ENCODE measurements at regions not wholly inside any gene's neighbourhood (a gene's known extent, or its start where the extent isn't known, plus 50 kb on each side); places are given as distances from the start of the nearest gene placed in this dataset.
"Not testable (repeated sequence)": the region's sequence is repeated elsewhere in the genome, so short reads cannot be mapped to it uniquely, and the experiment has no call there.

DNA sequence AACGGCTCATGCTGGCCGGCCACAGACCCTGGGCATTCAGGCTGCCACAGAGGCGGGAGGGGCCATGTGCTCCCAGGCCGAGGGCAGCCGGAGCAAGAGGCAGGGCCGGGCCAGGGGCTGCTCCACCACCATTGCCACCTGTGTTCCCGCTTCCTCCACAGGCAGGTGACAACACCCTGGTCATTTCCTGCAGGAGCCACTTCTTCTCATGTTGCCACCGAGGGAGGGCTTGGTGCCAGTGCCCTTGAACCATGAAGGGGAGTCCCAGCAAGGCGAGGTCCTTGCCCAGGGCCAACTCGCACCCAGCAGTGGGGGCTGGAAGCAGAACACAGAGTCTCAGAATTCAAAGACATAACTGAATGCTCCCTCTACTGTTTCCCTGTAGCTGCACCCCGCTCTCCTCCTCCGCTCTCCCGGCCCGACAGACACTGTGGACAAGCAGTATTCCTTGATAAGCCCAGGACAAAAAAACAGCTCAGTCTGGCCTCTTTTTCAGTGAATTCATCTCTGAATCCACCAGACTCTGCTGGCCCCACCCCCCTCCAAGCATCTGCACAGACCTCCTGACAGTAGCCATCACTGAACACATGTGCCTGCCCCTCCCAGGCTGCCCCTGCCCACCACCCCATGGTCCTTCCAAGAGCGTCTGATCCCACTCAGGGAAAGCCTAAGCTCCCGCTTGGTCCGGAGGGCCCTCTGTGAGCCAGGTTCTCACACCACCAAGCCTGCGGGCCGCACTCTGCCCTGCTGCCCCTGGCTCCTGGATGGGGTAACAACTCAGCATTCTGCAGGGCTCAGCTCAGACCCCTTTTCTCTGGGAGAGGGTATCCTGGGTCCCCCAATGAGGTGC is 1074.9 kb downstream of the RPIA start:
- H3K4me3 Mint-ChIP-seq (ENCODE audit: unreplicated experiment); FAIRE-seq; H2AFZ ChIP-seq (ENCODE audit: low read depth, low read length); H3K27me3 ChIP-seq (ENCODE audit: insufficient read depth, low read length); H3K27ac ChIP-seq (ENCODE audit: low read depth, low read length); H3K36me3 Mint-ChIP-seq (ENCODE audit: low read depth, unreplicated experiment); H3K4me1 Mint-ChIP-seq (ENCODE audit: low read depth, unreplicated experiment); H3K79me2 ChIP-seq (ENCODE audit: insufficient read depth, low read length); H3K4me3 ChIP-seq (ENCODE audit: insufficient read depth, low read depth, low read length); H3K9ac ChIP-seq (ENCODE audit: low read length); H3K27ac Mint-ChIP-seq (ENCODE audit: unreplicated experiment); H3K36me3 ChIP-seq (ENCODE audit: insufficient read depth, low read length); DNase-seq (ENCODE audit: low read depth); H4K20me1 ChIP-seq (ENCODE audit: insufficient read depth, low read length); H3K4me2 ChIP-seq (ENCODE audit: low read length); H3K4me1 ChIP-seq (ENCODE audit: insufficient read depth, low read length); H3K27me3 Mint-ChIP-seq (ENCODE audit: low read depth, unreplicated experiment): not testable (repeated sequence)
- H3K9me3 Mint-ChIP-seq (ENCODE audit: unreplicated experiment), result peaks cover 26% of the 10 kb centered on the region
- peaks cover 14% of the 10 kb centered on the region for H3K9me3 ChIP-seq (ENCODE audit: insufficient read depth, low read depth, low read length)

DNA sequence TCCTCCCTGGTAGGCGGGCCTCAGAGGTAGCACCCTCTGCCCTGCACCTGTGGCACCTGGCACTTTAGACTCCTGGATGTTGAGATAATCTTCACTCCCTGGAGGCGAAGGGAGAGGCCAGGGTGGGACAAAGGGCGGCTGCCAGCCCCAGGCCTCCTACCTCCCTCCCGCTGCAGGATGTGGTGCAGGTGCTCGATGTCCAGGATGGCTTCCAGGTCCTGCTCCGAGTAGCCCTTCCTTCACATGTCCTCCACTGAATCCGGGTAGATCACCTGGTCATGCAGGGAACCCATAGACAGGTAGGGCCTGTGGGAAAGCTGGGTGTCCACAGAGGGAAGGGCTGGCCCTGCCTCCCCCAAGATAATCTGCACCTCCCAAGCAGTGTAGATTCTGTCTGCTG is 1075.6 kb downstream of the RPIA start:
- H3K9me3 Mint-ChIP-seq (ENCODE audit: unreplicated experiment), result peaks cover 30% of the 10 kb centered on the region
- not testable (repeated sequence) for H3K9ac ChIP-seq (ENCODE audit: low read length); DNase-seq (ENCODE audit: low read depth); H3K36me3 Mint-ChIP-seq (ENCODE audit: low read depth, unreplicated experiment); H3K27ac ChIP-seq (ENCODE audit: low read depth, low read length); H3K4me1 Mint-ChIP-seq (ENCODE audit: low read depth, unreplicated experiment); H3K27ac Mint-ChIP-seq (ENCODE audit: unreplicated experiment); H3K4me1 ChIP-seq (ENCODE audit: insufficient read depth, low read length); H2AFZ ChIP-seq (ENCODE audit: low read depth, low read length); H3K4me2 ChIP-seq (ENCODE audit: low read length); H3K27me3 ChIP-seq (ENCODE audit: insufficient read depth, low read length); H3K27me3 Mint-ChIP-seq (ENCODE audit: low read depth, unreplicated experiment); H3K4me3 ChIP-seq (ENCODE audit: insufficient read depth, low read depth, low read length); H3K36me3 ChIP-seq (ENCODE audit: insufficient read depth, low read length); H3K79me2 ChIP-seq (ENCODE audit: insufficient read depth, low read length); H3K4me3 Mint-ChIP-seq (ENCODE audit: unreplicated experiment); H4K20me1 ChIP-seq (ENCODE audit: insufficient read depth, low read length); FAIRE-seq
- H3K9me3 ChIP-seq (ENCODE audit: insufficient read depth, low read depth, low read length), result peaks cover 14% of the 10 kb centered on the region

GRCh38 chr2:89767572-89768435 is 1076.3 kb downstream of the RPIA start:
- Histone ChIP-seq H3K4me3 (ENCODE audit: insufficient read depth, low read depth, low read length) (no peak overlapping the region), H3K4me1 (ENCODE audit: insufficient read depth, low read length) (no peaks in the 10 kb centered on the region), H3K27me3 (ENCODE audit: insufficient read depth, low read length) (peaks cover 5% of the 10 kb centered on the region), H3K9me3 (ENCODE audit: insufficient read depth, low read depth, low read length) (peaks cover 12% of the 10 kb centered on the region), H3K9ac (ENCODE audit: low read length) (no peak overlapping the region), H3K79me2 (ENCODE audit: insufficient read depth, low read length) (no peaks in the 10 kb centered on the region), H3K27ac (ENCODE audit: low read depth, low read length) (no peak overlapping the region), H3K4me2 (ENCODE audit: low read length) (no peak overlapping the region), H4K20me1 (ENCODE audit: insufficient read depth, low read length) (no peaks in the 10 kb centered on the region), H3K36me3 (ENCODE audit: insufficient read depth, low read length) (no peaks in the 10 kb centered on the region), H2AFZ (ENCODE audit: low read depth, low read length) (no peak overlapping the region)
- H3K36me3 Mint-ChIP-seq (ENCODE audit: low read depth, unreplicated experiment), result no peaks in the 10 kb centered on the region
- peaks cover 33% of the 10 kb centered on the region for H3K9me3 Mint-ChIP-seq (ENCODE audit: unreplicated experiment)
- H3K27me3 Mint-ChIP-seq (ENCODE audit: low read depth, unreplicated experiment), result no peaks in the 10 kb centered on the region
- no peak overlapping the region for H3K4me3 Mint-ChIP-seq (ENCODE audit: unreplicated experiment)
- TF ChIP-seq EZH2 (IDR thresholded peaks at IDR 0.05; ENCODE audit: insufficient read depth, low read length), result peak; percentile 43
- no peak for TF ChIP-seq CTCF (IDR thresholded peaks at IDR 0.05; ENCODE audit: insufficient read depth, low read depth, low read length)
- DNase-seq (ENCODE audit: low read depth) (no peak), FAIRE-seq (no peak)
- H3K4me1 Mint-ChIP-seq (ENCODE audit: low read depth, unreplicated experiment), result no peaks in the 10 kb centered on the region
- H3K27ac Mint-ChIP-seq (ENCODE audit: unreplicated experiment), result no peak overlapping the region
